Karpas-422 (cell line): ENCODE measurements at regions not wholly inside any gene's neighbourhood (a gene's known extent, or its start where the extent isn't known, plus 50 kb on each side); places are given as distances from the start of the nearest gene placed in this dataset.

Source experiments
- DNase-seq: peaks from one replicate; pipeline ENCODE4 v3.0.0-alpha.2; 2015
- H2AFZ ChIP-seq: fragments of 200-600 bp; sonication (generic); 2 replicates; pipeline ENCODE4 v1.6.1; 2014; ENCODE audit warnings: antibody characterized with exemption, low read length, mixed read lengths
- H3K27ac ChIP-seq: fragments of 200-600 bp; sonication (generic); 2 replicates; pipeline ENCODE4 v1.5.1; 2014; ENCODE audit warnings: mild to moderate bottlenecking, low read length, moderate library complexity
- H3K27me3 ChIP-seq: fragments of 200-600 bp; sonication (generic); 2 replicates; pipeline ENCODE4 v1.6.1; 2014; ENCODE audit warnings: low read length, mixed read lengths
- H3K36me3 ChIP-seq: fragments of 200-600 bp; sonication (generic); 2 replicates; pipeline ENCODE4 v1.6.1; 2014; ENCODE audit warnings: low read length, mixed read lengths; ENCODE audit not compliant: insufficient read depth
- H3K4me1 ChIP-seq: fragments of 200-600 bp; sonication (generic); 2 replicates; pipeline ENCODE4 v1.6.1; 2014; ENCODE audit warnings: mild to moderate bottlenecking, low read length, mixed read lengths
- H3K4me2 ChIP-seq: fragments of 200-600 bp; sonication (generic); 2 replicates; pipeline ENCODE4 v1.6.1; 2014; ENCODE audit warnings: low read length, low read depth, mild to moderate bottlenecking; ENCODE audit not compliant: poor library complexity, severe bottlenecking
- H3K4me3 ChIP-seq: fragments of 200-600 bp; sonication (generic); 2 replicates; pipeline ENCODE4 v1.5.1; 2014; ENCODE audit warnings: mild to moderate bottlenecking, antibody characterized with exemption, low read length, mixed read lengths
- H3K79me2 ChIP-seq: fragments of 200-600 bp; sonication (generic); 2 replicates; pipeline ENCODE4 v1.6.1; 2014; ENCODE audit warnings: mild to moderate bottlenecking, low read length, mixed read lengths
- H3K9ac ChIP-seq: fragments of 200-600 bp; sonication (generic); 2 replicates; pipeline ENCODE4 v1.6.0; 2014; ENCODE audit warnings: low read length
- H3K9me2 ChIP-seq: fragments of 200-600 bp; sonication (generic), shearing (Covaris generic); replicated peaks from 2 replicates; pipeline ENCODE4 v1.6.0; 2014; ENCODE audit warnings: mild to moderate bottlenecking, low read length, moderate library complexity; ENCODE audit not compliant: insufficient read depth
- H3K9me3 ChIP-seq: fragments of 300-700, 200-600 bp; sonication (generic); 2 replicates; pipeline ENCODE4 v1.6.1; 2014; ENCODE audit warnings: low read length, mixed read lengths
- H4K20me1 ChIP-seq: fragments of 200-600 bp; sonication (generic); 2 replicates; pipeline ENCODE4 v1.6.1; 2014; ENCODE audit warnings: mild to moderate bottlenecking, antibody characterized with exemption, low read length, low read depth; ENCODE audit not compliant: insufficient read depth

DNA sequence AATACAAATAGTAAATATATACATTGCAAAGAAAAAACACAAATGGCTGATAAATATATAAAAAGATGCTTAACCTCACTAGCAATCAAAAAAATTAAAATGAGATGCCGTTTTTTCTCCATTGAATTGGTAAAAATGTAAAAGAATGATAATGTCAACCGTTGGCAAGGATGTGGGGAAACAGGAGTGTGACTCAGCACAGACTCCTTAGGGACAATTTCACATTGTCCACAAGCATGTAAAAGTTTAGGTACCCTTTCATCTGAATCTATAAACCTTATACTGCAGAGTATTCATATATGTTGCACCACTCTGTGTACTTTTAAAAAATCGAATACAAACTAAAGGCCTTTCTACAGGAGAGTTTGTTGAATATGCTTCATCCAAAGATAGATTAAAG is 143.1 kb upstream of the RREB1 start:
- Histone ChIP-seq H2AFZ (no peak overlapping the region), H3K4me2 (no peak overlapping the region), H3K27me3 (no peaks in the 10 kb centered on the region), H3K36me3 (no peaks in the 10 kb centered on the region), H3K4me1 (no peaks in the 10 kb centered on the region), H3K27ac (no peak overlapping the region), H3K4me3 (no peak overlapping the region), H3K79me2 (no peaks in the 10 kb centered on the region), H4K20me1 (no peaks in the 10 kb centered on the region), H3K9me3 (no peaks in the 10 kb centered on the region), H3K9me2 (no peaks in the 10 kb centered on the region), H3K9ac (no peak overlapping the region)
- no peak for DNase-seq

DNA sequence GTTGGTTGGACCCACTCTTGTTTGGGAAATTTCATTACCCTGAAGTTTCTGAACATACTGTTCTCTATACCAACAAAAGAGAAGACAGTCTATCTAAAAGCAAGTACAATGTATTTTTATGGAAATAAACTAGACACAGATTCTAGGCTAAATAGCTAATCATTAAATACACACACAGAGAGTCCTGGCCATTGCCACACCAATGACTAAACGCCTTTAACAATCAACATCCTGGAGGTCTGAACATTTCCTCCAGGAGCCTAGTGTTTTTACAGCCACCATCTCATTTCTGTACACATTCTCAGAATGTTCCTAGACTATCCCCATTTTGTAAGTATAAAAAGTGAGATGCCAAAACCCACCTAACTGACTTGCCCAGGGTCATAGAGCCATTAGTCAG is 141.6 kb upstream of the RREB1 start:
- Histone ChIP-seq H3K9ac (no peak overlapping the region), H3K27ac (no peak overlapping the region), H3K9me2 (no peaks in the 10 kb centered on the region), H3K4me1 (no peaks in the 10 kb centered on the region), H3K27me3 (no peaks in the 10 kb centered on the region), H3K79me2 (no peaks in the 10 kb centered on the region), H3K9me3 (no peaks in the 10 kb centered on the region), H3K4me3 (no peak overlapping the region), H2AFZ (no peak overlapping the region), H4K20me1 (no peaks in the 10 kb centered on the region), H3K4me2 (no peak overlapping the region), H3K36me3 (no peaks in the 10 kb centered on the region)
- no peak for DNase-seq

DNA sequence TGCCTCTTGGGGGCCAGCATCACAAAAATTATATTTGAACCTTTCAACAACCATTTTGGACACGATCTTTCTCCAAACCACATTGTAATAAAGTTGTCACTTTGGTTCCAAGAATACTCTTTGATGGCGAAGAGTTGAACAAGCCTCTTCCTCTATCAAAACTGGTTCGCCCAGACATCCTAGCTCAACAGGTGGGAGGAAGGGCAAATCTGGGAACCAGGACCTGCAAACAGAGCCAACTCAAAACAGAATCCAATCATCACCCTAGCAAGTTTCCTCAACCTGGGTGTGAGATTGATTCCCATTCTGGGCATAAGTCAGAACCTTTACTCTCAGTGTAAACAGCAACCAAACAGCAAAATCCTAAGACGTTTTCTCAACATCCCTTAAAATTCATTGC is 141.2 kb upstream of the RREB1 start:
- no peaks in the 10 kb centered on the region for H3K9me3 ChIP-seq
- H3K9ac ChIP-seq: no peak overlapping the region
- no peaks in the 10 kb centered on the region for H3K79me2 ChIP-seq
- H3K27ac ChIP-seq: no peak overlapping the region
- no peaks in the 10 kb centered on the region for H3K27me3 ChIP-seq
- no peaks in the 10 kb centered on the region for H3K9me2 ChIP-seq
- H3K4me1 ChIP-seq: no peaks in the 10 kb centered on the region
- H4K20me1 ChIP-seq: no peaks in the 10 kb centered on the region
- DNase-seq: no peak
- no peak overlapping the region for H3K4me3 ChIP-seq
- H3K4me2 ChIP-seq: no peak overlapping the region
- no peak overlapping the region for H2AFZ ChIP-seq
- no peaks in the 10 kb centered on the region for H3K36me3 ChIP-seq

GRCh38 chr6:6968357-6968730 is 139.4 kb upstream of the RREB1 start:
- Histone ChIP-seq H3K27ac (no peak overlapping the region), H3K9me3 (no peaks in the 10 kb centered on the region), H3K4me3 (no peak overlapping the region), H3K79me2 (no peaks in the 10 kb centered on the region), H2AFZ (no peak overlapping the region), H3K9me2 (no peaks in the 10 kb centered on the region), H4K20me1 (0 out of 2 replicates have a peak, but pooled peaks cover 4% of the 10 kb centered on the region), H3K36me3 (no peaks in the 10 kb centered on the region), H3K9ac (no peak overlapping the region), H3K4me1 (no peaks in the 10 kb centered on the region), H3K4me2 (no peak overlapping the region), H3K27me3 (no peaks in the 10 kb centered on the region)
- DNase-seq: no peak

GRCh38 chr6:6968731-6969552 is 138.8 kb upstream of the RREB1 start:
- H3K9ac ChIP-seq: no peak overlapping the region
- no peaks in the 10 kb centered on the region for H3K4me1 ChIP-seq
- no peak overlapping the region for H3K27ac ChIP-seq
- H3K36me3 ChIP-seq: no peaks in the 10 kb centered on the region
- no peaks in the 10 kb centered on the region for H3K79me2 ChIP-seq
- H3K4me2 ChIP-seq: no peak overlapping the region
- no peak overlapping the region for H3K4me3 ChIP-seq
- DNase-seq: no peak
- H2AFZ ChIP-seq: no peak overlapping the region
- H3K9me2 ChIP-seq: no peaks in the 10 kb centered on the region
- H4K20me1 ChIP-seq: 0 out of 2 replicates have a peak, but pooled peaks cover 4% of the 10 kb centered on the region
- no peaks in the 10 kb centered on the region for H3K27me3 ChIP-seq
- no peaks in the 10 kb centered on the region for H3K9me3 ChIP-seq

DNA sequence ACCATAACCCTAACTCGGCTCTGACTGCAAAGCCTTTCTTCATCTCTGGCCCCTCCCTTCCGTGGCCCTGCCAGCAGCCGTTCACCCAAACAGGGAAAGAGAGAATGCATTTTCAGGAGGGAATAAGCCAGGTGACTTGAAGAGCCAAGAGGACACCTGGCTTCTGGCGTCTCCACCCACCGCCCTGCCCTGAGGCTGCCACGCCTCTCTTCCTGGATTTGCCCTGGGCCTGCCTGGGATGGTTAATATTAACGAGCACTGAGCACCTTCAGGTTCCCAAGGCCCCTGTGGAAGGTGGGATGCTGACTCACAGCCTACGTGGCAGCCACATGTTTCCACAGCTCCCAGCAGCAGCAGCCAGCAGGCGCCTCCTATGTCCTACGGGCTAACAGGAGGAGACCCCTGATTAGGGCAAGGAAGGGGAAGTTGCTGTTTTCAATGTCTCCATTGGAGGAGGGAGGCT is 138.0 kb upstream of the RREB1 start:
- Histone ChIP-seq H3K9me2 (no peaks in the 10 kb centered on the region), H3K4me3 (no peak overlapping the region), H3K79me2 (no peaks in the 10 kb centered on the region), H3K27ac (no peak overlapping the region), H3K4me2 (no peak overlapping the region), H4K20me1 (0 out of 2 replicates have a peak, but pooled peaks cover 4% of the 10 kb centered on the region), H3K27me3 (no peaks in the 10 kb centered on the region), H3K9me3 (no peaks in the 10 kb centered on the region), H2AFZ (no peak overlapping the region), H3K36me3 (no peaks in the 10 kb centered on the region), H3K4me1 (no peaks in the 10 kb centered on the region), H3K9ac (no peak overlapping the region)
- no peak for DNase-seq

DNA sequence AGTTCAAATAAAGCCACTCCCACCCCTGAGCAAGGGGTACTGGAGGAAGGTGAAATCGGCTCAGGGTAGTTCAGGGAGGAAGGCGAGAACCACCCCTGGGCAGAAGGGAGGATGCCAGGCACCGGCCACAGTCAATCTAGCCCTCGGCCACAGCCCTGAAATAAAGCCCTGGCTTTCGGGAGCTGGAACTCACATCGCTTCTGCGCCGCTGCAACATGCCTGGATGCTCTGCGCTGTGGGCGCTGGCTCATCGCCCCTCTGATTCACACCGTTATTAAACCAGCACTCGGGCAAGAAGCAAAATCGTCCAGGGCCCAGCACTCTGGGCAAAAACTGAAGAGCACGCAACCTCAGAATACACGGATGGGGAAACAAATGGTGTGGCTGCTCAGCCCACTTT is 136.9 kb upstream of the RREB1 start:
- H3K4me1 ChIP-seq: no peaks in the 10 kb centered on the region
- no peaks in the 10 kb centered on the region for H3K27me3 ChIP-seq
- H3K4me3 ChIP-seq: no peak overlapping the region
- no peak overlapping the region for H3K4me2 ChIP-seq
- H3K79me2 ChIP-seq: no peaks in the 10 kb centered on the region
- H3K9me2 ChIP-seq: no peaks in the 10 kb centered on the region
- H2AFZ ChIP-seq: no peak overlapping the region
- no peak overlapping the region for H3K9ac ChIP-seq
- no peaks in the 10 kb centered on the region for H3K36me3 ChIP-seq
- H4K20me1 ChIP-seq: 0 out of 2 replicates have a peak, but pooled peaks cover 4% of the 10 kb centered on the region
- no peaks in the 10 kb centered on the region for H3K9me3 ChIP-seq
- no peak for DNase-seq
- no peak overlapping the region for H3K27ac ChIP-seq

GRCh38 chr6:6971369-6971768 is 136.4 kb upstream of the RREB1 start:
- Histone ChIP-seq H3K4me2 (no peak overlapping the region), H3K4me3 (no peak overlapping the region), H3K27me3 (no peaks in the 10 kb centered on the region), H3K27ac (no peak overlapping the region), H4K20me1 (0 out of 2 replicates have a peak, but pooled peaks cover 4% of the 10 kb centered on the region), H3K4me1 (no peaks in the 10 kb centered on the region), H3K79me2 (no peaks in the 10 kb centered on the region), H3K36me3 (no peaks in the 10 kb centered on the region), H2AFZ (no peak overlapping the region), H3K9me3 (no peaks in the 10 kb centered on the region), H3K9ac (no peak overlapping the region), H3K9me2 (no peaks in the 10 kb centered on the region)
- no peak for DNase-seq
